ENCODE measurements at regions not wholly inside any gene's neighbourhood (a gene's known extent, or its start where the extent isn't known, plus 50 kb on each side); places are given as distances from the start of the nearest gene placed in this dataset.

GRCh38 chr17:70791748-70792443 lies 622.6 kb downstream of the KCNJ2 start:
- DNase-seq, result no peak

GRCh38 chr17:70794738-70795137 lies 625.4 kb downstream of the KCNJ2 start:
- no peak for DNase-seq

- DNase-seq, result no peak
Measured at GRCh38 chr17:70795620-70796019, 626.3 kb downstream of the KCNJ2 start.

- DNase-seq, result no peak
Measured at GRCh38 chr17:70796757-70797156, 627.4 kb downstream of the KCNJ2 start.

GRCh38 chr17:70797166-70797565 lies 627.8 kb downstream of the KCNJ2 start:
- no peak for DNase-seq

GRCh38 chr17:70804161-70804560 lies 634.8 kb downstream of the KCNJ2 start:
- DNase-seq, result no peak

GRCh38 chr17:70808596-70808995 lies 639.3 kb downstream of the KCNJ2 start:
- no peak for DNase-seq

- peak in 1 of 2 donors; percentile 6 for DNase-seq
Measured at GRCh38 chr17:70810609-70811008, 641.3 kb downstream of the KCNJ2 start.

GRCh38 chr17:70813355-70813930 lies 644.1 kb downstream of the KCNJ2 start:
- no peak for DNase-seq

GRCh38 chr17:70819183-70819582 lies 649.9 kb downstream of the KCNJ2 start:
- DNase-seq, result no peak

- DNase-seq, result no peak
Measured at GRCh38 chr17:70820276-70820675, 650.9 kb downstream of the KCNJ2 start.

- no peak for DNase-seq
Measured at GRCh38 chr17:70825321-70826125, 656.2 kb downstream of the KCNJ2 start.

- no peak for DNase-seq
Measured at GRCh38 chr17:70829876-70830275, 660.5 kb downstream of the KCNJ2 start.

- no peak for DNase-seq
Measured at GRCh38 chr17:70834039-70834438, 664.7 kb downstream of the KCNJ2 start.

GRCh38 chr17:70848785-70849184 lies 679.5 kb downstream of the KCNJ2 start:
- DNase-seq, result no peak

- no peak for DNase-seq
Measured at GRCh38 chr17:70855401-70856054, 686.2 kb downstream of the KCNJ2 start.

- DNase-seq, result no peak
Measured at GRCh38 chr17:70857351-70857750, 688.0 kb downstream of the KCNJ2 start.

GRCh38 chr17:70859829-70860228 lies 690.5 kb downstream of the KCNJ2 start:
- DNase-seq, result no peak

- DNase-seq, result no peak
Measured at GRCh38 chr17:70862295-70862694, 693.0 kb downstream of the KCNJ2 start.

- no peak for DNase-seq
Measured at GRCh38 chr17:70863436-70864248, 694.3 kb downstream of the KCNJ2 start.

GRCh38 chr17:70865993-70866804 lies 696.9 kb downstream of the KCNJ2 start:
- DNase-seq, result no peak

Data from right lung (tissue), 2 donors.